ENCODE measurements at regions not wholly inside any gene's neighbourhood (a gene's known extent, or its start where the extent isn't known, plus 50 kb on each side); places are given as distances from the start of the nearest gene placed in this dataset. TPM values are rescaled to one million over a fixed set of nuclear protein-coding genes. Genes with fewer than 3 reads are reported as not detected.

Small RNA genes in the stretch of these regions (small RNA-seq; reads per million reads assigned to genes)
- not detected for gene AC233266.1
- gene RNA5SP100: not detected
